Esophagus squamous epithelium (tissue), 5 donors: ENCODE measurements at regions not wholly inside any gene's neighbourhood (a gene's known extent, or its start where the extent isn't known, plus 50 kb on each side); places are given as distances from the start of the nearest gene placed in this dataset.

Source experiments
- DNase-seq: peaks from one replicate; lab custom pipeline; 2025; lab: John Stamatoyannopoulos, UW
- H3K27ac ChIP-seq, 4 donors: fragments of 200-600 bp; sonication (generic); one replicate each; pipeline ENCODE4 v1.5.1; 2016 to 2019; ENCODE audit warnings: mild to moderate bottlenecking in 1 of 4
- H3K27me3 ChIP-seq, 4 donors: fragments of 200-600 bp; sonication (generic); 1 replicate in 3 of 4; 2 replicates in 1 of 4; pipeline versions ENCODE4 v1.5.1 to v1.6.0; 2017 to 2021; ENCODE audit warnings: antibody characterized with exemption in 1 of 4
- H3K36me3 ChIP-seq, 3 donors: fragments of 200-600 bp; sonication (generic); one replicate each; pipeline ENCODE4 v1.5.1; 2016 to 2019
- H3K4me1 ChIP-seq, 3 donors: fragments of 200-600 bp; sonication (generic); one replicate each; pipeline ENCODE4 v1.5.1; 2017 to 2019
- H3K4me3 ChIP-seq, 4 donors: fragments of 200-600 bp; sonication (generic); 1 replicate in 3 of 4; 2 replicates in 1 of 4; pipeline ENCODE4 v1.5.1; 2016 to 2019; ENCODE audit warnings: mild to moderate bottlenecking in 2 of 4, moderate library complexity in 1 of 4
- H3K9me3 ChIP-seq, 3 donors: fragments of 200-600 bp; sonication (generic); one replicate each; pipeline ENCODE4 v1.5.1; 2016 to 2019
- CTCF ChIP-seq, 6 experiments: fragments of 450-650 bp in 4 of 6; fragments of 200-600 bp in 2 of 6; sonication (generic) in 2 of 6; IDR thresholded peaks; one replicate each; pipeline ENCODE4 v1.5.1; 2016 to 2019; ENCODE audit warnings: antibody characterized with exemption in 6 of 6, mild to moderate bottlenecking in 4 of 6, moderate library complexity in 4 of 6
- POLR2A ChIP-seq, 4 donors: fragments of 450-650 bp; IDR thresholded peaks; one replicate each; pipeline ENCODE4 v1.6.1; 2017; ENCODE audit warnings: antibody characterized with exemption in 4 of 4, mild to moderate bottlenecking in 4 of 4, moderate library complexity in 3 of 4
- WGBS, 2 donors: methylation state at CpG; one replicate each; pipeline ENCODE4 v1.1.5; 2018; 5-methylcytosine and 5-hydroxymethylcytosine counted together
- intact Hi-C: fragments of 100-400 bp; cut with DNase I; formaldehyde crosslinking; loops from one replicate; pipeline ENCODE4 v1.15.0; 2022
- donor health status: DM: yes; HTN: yes; CAD: no.

GRCh38 chr4:35516102-35516501, 728.2 kb downstream of the ARAP2 start:
- DNase-seq = no peak
- Histone ChIP-seq H3K4me3 (no peak overlapping the region), H3K27ac (no peak overlapping the region), H3K36me3 (no peaks in the 10 kb centered on the region), H3K27me3 (no peaks in the 10 kb centered on the region), H3K9me3 (no peaks in the 10 kb centered on the region), H3K4me1 (no peaks in the 10 kb centered on the region)
- intact Hi-C loops = no loop called here
- WGBS, 2 donors = 47 to 79% methylated on average over 1 of the region's 1 CpG
- TF ChIP-seq CTCF (IDR thresholded peaks at IDR 0.05) = no peak

GRCh38 chr4:35520059-35520458, 724.3 kb downstream of the ARAP2 start:
- H3K36me3 ChIP-seq = no peaks in the 10 kb centered on the region
- H3K9me3 ChIP-seq = no peaks in the 10 kb centered on the region
- no peaks in the 10 kb centered on the region for H3K4me1 ChIP-seq
- H3K27ac ChIP-seq = no peak overlapping the region
- no peak for DNase-seq
- TF ChIP-seq POLR2A (IDR thresholded peaks at IDR 0.05) = no peak
- TF ChIP-seq CTCF (IDR thresholded peaks at IDR 0.05) = no peak
- H3K27me3 ChIP-seq = no peaks in the 10 kb centered on the region
- intact Hi-C loops = no loop called here
- no peak overlapping the region for H3K4me3 ChIP-seq
- 0 to 17% methylated on average over 1 of the region's 1 CpG for WGBS, 2 donors

- intact Hi-C loops = no loop called here
- H3K27me3 ChIP-seq = no peaks in the 10 kb centered on the region
- H3K4me1 ChIP-seq = no peaks in the 10 kb centered on the region
- H3K27ac ChIP-seq = no peak overlapping the region
- WGBS, 2 donors = 28 to 37% methylated on average over 1 of the region's 1 CpG
- no peak overlapping the region for H3K4me3 ChIP-seq
- TF ChIP-seq POLR2A (IDR thresholded peaks at IDR 0.05) = no peak
- TF ChIP-seq CTCF (IDR thresholded peaks at IDR 0.05) = no peak
- H3K9me3 ChIP-seq = no peaks in the 10 kb centered on the region
- no peaks in the 10 kb centered on the region for H3K36me3 ChIP-seq
- DNase-seq = no peak
Observed at GRCh38 chr4:35521682-35522081, 722.6 kb downstream of the ARAP2 start.

GRCh38 chr4:35525192-35525978, 718.9 kb downstream of the ARAP2 start:
- no peak for DNase-seq
- 79 to 85% methylated on average over 25 to 27 of the region's 28 CpGs for WGBS, 2 donors
- H3K4me3 ChIP-seq = no peak overlapping the region
- no peaks in the 10 kb centered on the region for H3K36me3 ChIP-seq
- H3K27me3 ChIP-seq = no peaks in the 10 kb centered on the region
- H3K9me3 ChIP-seq = no peaks in the 10 kb centered on the region
- H3K4me1 ChIP-seq = no peaks in the 10 kb centered on the region
- no peak for TF ChIP-seq POLR2A (IDR thresholded peaks at IDR 0.05)
- TF ChIP-seq CTCF (IDR thresholded peaks at IDR 0.05) = no peak
- no peak overlapping the region for H3K27ac ChIP-seq
- intact Hi-C loops = no loop called here

GRCh38 chr4:35526456-35526855, 717.9 kb downstream of the ARAP2 start:
- Histone ChIP-seq H3K4me3 (no peak overlapping the region), H3K27ac (no peak overlapping the region), H3K4me1 (no peaks in the 10 kb centered on the region), H3K27me3 (no peaks in the 10 kb centered on the region), H3K9me3 (no peaks in the 10 kb centered on the region), H3K36me3 (no peaks in the 10 kb centered on the region)
- intact Hi-C loops = no loop called here
- 78 to 80% methylated on average over 3 of the region's 3 CpGs for WGBS, 2 donors
- no peak for TF ChIP-seq POLR2A (IDR thresholded peaks at IDR 0.05)
- TF ChIP-seq CTCF (IDR thresholded peaks at IDR 0.05) = no peak
- no peak for DNase-seq
